Breast epithelium (tissue), 4 donors: ENCODE measurements at regions not wholly inside any gene's neighbourhood (a gene's known extent, or its start where the extent isn't known, plus 50 kb on each side); places are given as distances from the start of the nearest gene placed in this dataset.
"Not testable (repeated sequence)": the region's sequence is repeated elsewhere in the genome, so short reads cannot be mapped to it uniquely, and the experiment has no call there.

Experiments
- DNase-seq, 2 donors: peaks; one replicate each; pipeline ENCODE4 v3.0.0-alpha.2; 2019; ENCODE audit warnings: low spot score in 2 of 2
- H3K27ac ChIP-seq, 2 donors: fragments of 200-600 bp; sonication (generic) in 1 of 2; one replicate each; pipeline ENCODE4 v1.5.1; 2016 to 2019; ENCODE audit warnings: mild to moderate bottlenecking in 1 of 2
- H3K27me3 ChIP-seq, 2 donors: fragments of 200-600 bp; sonication (generic) in 1 of 2; one replicate each; pipeline versions ENCODE4 v1.5.1 to v1.6.0; 2017 to 2019; ENCODE audit warnings: control low read depth in 1 of 2, mild to moderate bottlenecking in 1 of 2
- H3K36me3 ChIP-seq: fragments of 200-600 bp; one replicate; pipeline ENCODE4 v1.5.1; 2019
- H3K4me1 ChIP-seq, 2 donors: fragments of 200-600 bp; sonication (generic); one replicate each; pipeline ENCODE4 v1.5.1; 2016 to 2019; ENCODE audit warnings: control low read depth in 1 of 2
- H3K4me3 ChIP-seq, 3 donors: fragments of 200-600 bp; sonication (generic); 1 replicate in 2 of 3; 2 replicates in 1 of 3; pipeline ENCODE4 v1.5.1; 2016 to 2019; ENCODE audit warnings: mild to moderate bottlenecking in 3 of 3, moderate library complexity in 2 of 3
- H3K9me3 ChIP-seq, 2 donors: fragments of 200-600 bp; sonication (generic) in 1 of 2; one replicate each; pipeline ENCODE4 v1.5.1; 2016 to 2019; ENCODE audit warnings: control low read depth in 1 of 2
- POLR2A ChIP-seq: fragments of 450-650 bp; IDR thresholded peaks from one replicate; pipeline ENCODE4 v1.6.1; 2016; ENCODE audit warnings: antibody characterized with exemption, mild to moderate bottlenecking, moderate library complexity
- POLR2AphosphoS5 ChIP-seq, 3 donors: sonication (generic); formaldehyde crosslinking; IDR thresholded peaks; one replicate each; pipeline ENCODE4 v1.6.1; 2017; ENCODE audit warnings: antibody characterized with exemption in 3 of 3
- intact Hi-C: fragments of 100-400 bp; cut with DNase I; formaldehyde crosslinking; loops from one replicate; pipeline ENCODE4 v1.15.1; 2023; ENCODE audit warnings: low total_unique reads
- TF ChIP-seq, protein P1 (sequence below), 3 donors: fragments of 450-650 bp; IDR thresholded peaks; one replicate each; pipeline ENCODE4 v1.5.1; 2016 to 2017; ENCODE audit warnings: antibody characterized with exemption in 3 of 3, mild to moderate bottlenecking in 3 of 3, moderate library complexity in 3 of 3

DNA sequence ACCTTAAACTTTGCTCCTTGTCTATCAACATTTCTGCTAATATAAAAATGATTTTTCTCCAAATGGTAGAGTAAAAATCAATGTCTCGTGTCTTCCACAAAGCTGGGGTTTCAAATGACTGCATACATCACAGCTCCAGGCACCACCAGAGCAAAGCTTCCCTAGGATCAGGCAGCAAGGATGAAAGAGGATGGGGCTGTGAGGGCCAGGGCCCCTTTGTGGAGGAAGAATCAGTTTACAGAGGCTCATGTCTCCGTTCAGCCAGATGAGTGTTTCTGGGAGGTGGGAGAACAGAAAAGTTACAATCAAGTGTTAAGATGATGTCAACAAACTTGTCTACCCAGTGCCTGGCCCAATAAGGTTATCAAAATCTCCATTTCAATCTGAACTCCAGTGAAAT lies 105.5 kb downstream of the BDH1 start:
- Histone ChIP-seq H3K9me3 (no peaks in the 10 kb centered on the region), H3K36me3 (no peaks in the 10 kb centered on the region)
- intact Hi-C loops: no loop called here

DNA sequence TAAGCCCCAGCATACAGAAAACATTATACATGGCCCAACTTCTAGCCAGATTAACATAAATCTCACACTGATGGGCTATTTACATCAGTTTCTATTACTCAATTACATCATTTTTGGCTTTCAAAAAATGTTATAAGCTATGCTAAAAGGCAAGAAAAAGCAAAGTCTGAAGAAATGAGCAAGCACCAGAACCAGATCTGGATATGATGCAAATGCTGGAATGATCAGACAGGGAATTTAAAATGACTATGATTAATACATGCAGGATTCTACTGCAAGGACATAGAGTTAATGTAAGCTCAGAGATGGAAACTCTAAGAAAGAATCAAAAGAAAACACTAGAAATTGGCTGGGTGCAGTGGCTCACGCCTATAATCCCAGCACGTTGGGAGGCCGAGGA lies 106.6 kb downstream of the BDH1 start:
- H3K27me3 ChIP-seq, H3K4me1 ChIP-seq, H3K9me3 ChIP-seq, H3K27ac ChIP-seq, DNase-seq, H3K4me3 ChIP-seq, H3K36me3 ChIP-seq, intact Hi-C loops: not testable (repeated sequence)

More for the DNA sequence above, 105.5 kb downstream of the BDH1 start:
- TF ChIP-seq POLR2AphosphoS5 (IDR thresholded peaks at IDR 0.05) (no peak), POLR2A (no peak)
- TF ChIP-seq, protein P1, sequence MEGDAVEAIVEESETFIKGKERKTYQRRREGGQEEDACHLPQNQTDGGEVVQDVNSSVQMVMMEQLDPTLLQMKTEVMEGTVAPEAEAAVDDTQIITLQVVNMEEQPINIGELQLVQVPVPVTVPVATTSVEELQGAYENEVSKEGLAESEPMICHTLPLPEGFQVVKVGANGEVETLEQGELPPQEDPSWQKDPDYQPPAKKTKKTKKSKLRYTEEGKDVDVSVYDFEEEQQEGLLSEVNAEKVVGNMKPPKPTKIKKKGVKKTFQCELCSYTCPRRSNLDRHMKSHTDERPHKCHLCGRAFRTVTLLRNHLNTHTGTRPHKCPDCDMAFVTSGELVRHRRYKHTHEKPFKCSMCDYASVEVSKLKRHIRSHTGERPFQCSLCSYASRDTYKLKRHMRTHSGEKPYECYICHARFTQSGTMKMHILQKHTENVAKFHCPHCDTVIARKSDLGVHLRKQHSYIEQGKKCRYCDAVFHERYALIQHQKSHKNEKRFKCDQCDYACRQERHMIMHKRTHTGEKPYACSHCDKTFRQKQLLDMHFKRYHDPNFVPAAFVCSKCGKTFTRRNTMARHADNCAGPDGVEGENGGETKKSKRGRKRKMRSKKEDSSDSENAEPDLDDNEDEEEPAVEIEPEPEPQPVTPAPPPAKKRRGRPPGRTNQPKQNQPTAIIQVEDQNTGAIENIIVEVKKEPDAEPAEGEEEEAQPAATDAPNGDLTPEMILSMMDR (IDR thresholded peaks at IDR 0.05): no peak
- Histone ChIP-seq H3K4me1 (no peaks in the 10 kb centered on the region), H3K4me3 (no peak overlapping the region), H3K27me3 (no peaks in the 10 kb centered on the region), H3K27ac (no peak overlapping the region)
- DNase-seq: no peak

DNA sequence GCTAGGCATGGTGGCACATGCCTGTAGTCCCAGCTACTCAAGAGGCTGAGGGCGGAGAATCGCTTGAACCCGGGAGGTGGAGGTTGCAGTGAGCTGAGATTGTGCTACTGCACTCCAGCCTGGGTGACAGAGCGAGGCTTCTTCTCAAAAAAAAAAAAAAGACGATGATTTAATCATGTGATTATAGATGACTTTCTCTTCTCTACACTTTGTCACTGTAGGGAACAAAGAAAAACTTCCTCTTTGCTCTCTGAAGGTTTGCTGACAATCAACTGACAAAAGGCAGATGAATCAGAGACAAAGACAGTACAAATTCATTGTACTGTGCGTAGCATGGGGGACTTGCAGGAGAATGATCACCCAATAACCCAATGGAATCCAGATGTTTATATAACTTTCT lies 108.0 kb downstream of the BDH1 start:
- H3K27me3 ChIP-seq, intact Hi-C loops, DNase-seq, H3K4me3 ChIP-seq, H3K27ac ChIP-seq, H3K36me3 ChIP-seq, H3K9me3 ChIP-seq, H3K4me1 ChIP-seq: not testable (repeated sequence)

DNA sequence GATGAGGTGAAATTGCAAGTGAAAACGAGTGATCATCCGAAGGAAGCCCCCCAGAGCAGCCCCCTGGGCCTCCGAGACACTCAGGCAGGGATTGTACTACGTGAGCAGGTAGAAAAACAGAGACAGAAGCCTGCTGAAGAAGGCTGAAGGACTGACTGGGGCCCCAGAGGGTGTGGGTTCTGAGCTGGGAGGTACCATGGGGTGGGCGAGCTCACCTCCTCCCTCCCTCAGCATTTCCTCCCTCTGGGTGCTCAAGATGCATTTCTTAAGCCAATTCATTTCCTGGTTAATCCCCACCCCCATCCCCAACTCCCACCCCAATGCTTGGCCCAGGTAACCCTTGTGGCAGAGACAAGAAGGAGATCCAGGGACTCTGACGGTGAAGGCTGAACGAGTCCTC lies 108.7 kb downstream of the BDH1 start:
- DNase-seq: no peak
- H3K36me3 ChIP-seq: no peaks in the 10 kb centered on the region
- H3K4me3 ChIP-seq: no peak overlapping the region
- TF ChIP-seq POLR2AphosphoS5 (IDR thresholded peaks at IDR 0.05): no peak
- no peak for TF ChIP-seq POLR2A
- TF ChIP-seq, protein P1 (IDR thresholded peaks at IDR 0.05): no peak
- intact Hi-C loops: no loop called here
- H3K27ac ChIP-seq: no peak overlapping the region
- no peaks in the 10 kb centered on the region for H3K27me3 ChIP-seq
- H3K4me1 ChIP-seq: no peaks in the 10 kb centered on the region
- H3K9me3 ChIP-seq: no peaks in the 10 kb centered on the region

DNA sequence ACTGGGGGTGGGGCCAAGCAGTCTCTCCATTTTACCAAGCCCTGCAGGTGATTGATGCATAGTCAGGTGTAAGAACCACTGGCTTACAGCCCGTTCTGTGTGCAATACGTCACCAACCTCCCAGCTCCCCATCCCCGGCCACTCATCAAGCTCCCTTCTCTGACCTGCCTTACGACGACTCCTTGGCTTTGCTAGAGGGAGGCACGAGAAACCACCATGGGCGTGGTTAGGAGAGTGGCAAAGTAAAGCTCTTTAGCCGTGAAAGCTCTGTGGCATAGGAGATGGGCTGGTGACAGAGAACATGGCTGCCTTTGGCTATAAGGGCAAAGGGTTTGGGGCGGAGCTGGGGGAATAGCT lies 109.1 kb downstream of the BDH1 start:
- Histone ChIP-seq H3K27ac (no peak overlapping the region), H3K27me3 (no peaks in the 10 kb centered on the region), H3K4me3 (no peak overlapping the region), H3K9me3 (no peaks in the 10 kb centered on the region), H3K4me1 (no peaks in the 10 kb centered on the region), H3K36me3 (no peaks in the 10 kb centered on the region)
- no peak for DNase-seq
- no peak for TF ChIP-seq POLR2A
- no peak for TF ChIP-seq POLR2AphosphoS5 (IDR thresholded peaks at IDR 0.05)
- TF ChIP-seq, protein P1 (IDR thresholded peaks at IDR 0.05): no peak
- intact Hi-C loops: no loop called here

DNA sequence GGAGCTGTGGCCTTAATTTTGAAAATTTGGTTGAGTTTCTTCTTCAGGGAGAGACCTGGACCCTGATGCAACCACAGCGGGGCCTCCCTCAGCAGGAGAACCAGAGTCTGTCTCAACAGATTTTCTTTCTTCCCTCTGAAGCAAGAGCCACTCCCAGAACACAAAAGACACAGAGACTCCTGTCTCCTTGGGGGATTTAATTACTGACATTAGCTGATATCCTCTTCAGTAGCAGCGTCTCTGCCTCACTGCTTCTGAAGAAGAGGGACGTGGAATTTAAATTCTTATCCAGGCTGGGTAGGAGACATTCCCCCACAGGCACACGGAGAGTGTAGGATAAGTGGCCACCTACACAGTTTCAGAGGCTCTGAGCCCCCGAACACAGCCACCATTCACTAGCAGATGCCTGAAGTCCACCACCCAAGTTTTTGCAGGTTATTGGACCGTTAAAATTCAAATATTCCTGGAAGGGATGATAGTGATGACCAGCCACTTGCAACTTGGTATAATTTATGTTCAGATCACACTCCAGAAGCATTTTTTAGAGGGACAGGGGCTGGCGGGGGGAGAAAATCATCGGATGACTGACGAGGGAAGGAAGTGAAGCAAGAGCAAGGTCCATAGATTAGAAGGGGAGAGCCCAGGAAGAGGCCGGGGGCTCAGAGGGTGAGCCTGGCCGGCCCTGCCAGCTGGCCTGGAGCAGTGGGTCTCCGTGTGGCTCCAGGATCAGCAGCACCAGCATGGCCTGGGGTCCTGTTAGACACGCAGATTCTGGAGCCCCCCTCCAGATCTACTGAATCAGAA lies 109.7 kb downstream of the BDH1 start:
- Histone ChIP-seq H3K27me3 (no peaks in the 10 kb centered on the region), H3K4me3 (no peak overlapping the region), H3K9me3 (no peaks in the 10 kb centered on the region), H3K36me3 (no peaks in the 10 kb centered on the region), H3K4me1 (no peaks in the 10 kb centered on the region), H3K27ac (no peak overlapping the region)
- no peak for TF ChIP-seq POLR2A
- TF ChIP-seq POLR2AphosphoS5 (IDR thresholded peaks at IDR 0.05): no peak
- TF ChIP-seq, protein P1 (IDR thresholded peaks at IDR 0.05): no peak
- intact Hi-C loops: no loop called here
- DNase-seq: no peak
